ENCODE measurements at regions not wholly inside any gene's neighbourhood (a gene's known extent, or its start where the extent isn't known, plus 50 kb on each side); places are given as distances from the start of the nearest gene placed in this dataset.

DNA sequence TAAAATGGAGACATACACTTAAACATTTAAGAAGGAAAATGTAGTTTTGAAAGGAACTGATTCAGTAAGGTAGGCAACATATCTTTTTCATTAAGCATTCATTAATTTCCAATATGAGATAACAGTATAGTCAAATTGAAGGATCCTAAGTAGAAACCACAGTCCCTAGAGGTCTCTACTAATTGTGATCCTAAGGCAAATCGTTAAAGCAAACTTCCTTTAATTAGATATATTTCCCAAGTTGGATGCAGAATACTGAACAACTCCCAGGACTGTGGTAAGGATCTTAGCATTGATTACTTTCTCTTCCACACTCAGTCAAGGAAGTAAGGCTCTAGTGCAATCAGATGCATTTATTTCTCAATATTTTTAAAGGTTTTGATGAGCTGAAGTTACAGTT, 604.1 kb upstream of the GJE1 start:
- TF ChIP-seq EZH2phosphoT487 (IDR thresholded peaks at IDR 0.05; ENCODE audit: low read length) (no peak), CTCF (IDR thresholded peaks at IDR 0.05; ENCODE audit: low read length) (no peak)
